ENCODE measurements at regions not wholly inside any gene's neighbourhood (a gene's known extent, or its start where the extent isn't known, plus 50 kb on each side); places are given as distances from the start of the nearest gene placed in this dataset.

DNA sequence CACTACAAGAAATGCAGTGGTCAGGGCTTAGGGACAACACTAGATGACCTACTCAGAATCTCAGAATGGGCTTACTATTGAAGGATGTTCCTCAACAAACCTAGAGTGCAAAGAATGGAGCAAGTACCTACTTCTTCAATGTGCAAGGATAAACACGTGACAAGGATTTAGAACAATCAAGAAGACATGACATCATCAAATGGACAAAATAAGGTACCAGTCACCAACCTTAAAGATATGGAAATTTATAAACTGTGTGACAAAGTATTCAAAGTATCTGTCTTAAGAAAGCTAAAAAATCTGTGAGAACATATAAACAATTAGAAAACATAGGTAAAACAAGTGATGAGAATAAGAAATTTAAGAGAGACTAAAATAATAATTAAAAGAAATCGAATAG, 656.1 kb downstream of the ZWINT start:
- Histone ChIP-seq H3K9me3 (ENCODE audit: insufficient read depth in 2 of 2, low read depth in 1 of 2, low read length in 1 of 2) (no peaks in the 10 kb centered on the region), H3K23ac (ENCODE audit: insufficient read length) (no peak overlapping the region), H3K4me1 (replicated peaks in 1 of 4; ENCODE audit: control insufficient read depth in 3 of 4, insufficient read depth in 4 of 4, low read length in 3 of 4) (no peaks in the 10 kb centered on the region), H3K27ac (ENCODE audit: low read depth, low read length) (no peak overlapping the region), H2BK15ac (ENCODE audit: low read length) (no peak overlapping the region), H3K79me1 (ENCODE audit: low read depth, low read length) (no peaks in the 10 kb centered on the region), H3K18ac (ENCODE audit: extremely low read depth, low read length) (no peak overlapping the region), H3K79me2 (ENCODE audit: control insufficient read depth in 1 of 2, insufficient read depth in 2 of 2, low read length in 2 of 2) (no peaks in the 10 kb centered on the region), H4K20me1 (replicated peaks in 1 of 2; ENCODE audit: control insufficient read depth in 1 of 2, insufficient read depth in 2 of 2, low read length in 2 of 2) (no peaks in the 10 kb centered on the region), H3K14ac (ENCODE audit: insufficient read length) (no peak overlapping the region), H3K9ac (replicated peaks in 1 of 4; ENCODE audit: extremely low read depth in 1 of 4, low read depth in 3 of 4, low read length in 3 of 4) (no peak overlapping the region), H3K27me3 (replicated peaks in 1 of 4; ENCODE audit: control insufficient read depth in 3 of 4, extremely low read depth in 1 of 4, insufficient read depth in 3 of 4, low read length in 3 of 4) (peaks cover 0 to 1% (median 0%) of the 10 kb centered on the region in 4 experiments; a peak in 1 of 7 replicates), H2BK12ac (ENCODE audit: low read depth, low read length) (no peak overlapping the region), H4K5ac (ENCODE audit: insufficient read length, low read depth, low read length) (no peak overlapping the region), H2BK120ac (replicated peaks; ENCODE audit: low read depth, low read length) (no peak overlapping the region), H2BK5ac (ENCODE audit: low read depth, low read length) (no peak overlapping the region), H3K4ac (replicated peaks; ENCODE audit: insufficient read length, low read depth, low read length) (no peak overlapping the region), H2AFZ (ENCODE audit: low read length) (no peak overlapping the region), H2BK20ac (ENCODE audit: low read length) (no peak overlapping the region), H3K4me3 (ENCODE audit: extremely low read depth in 1 of 4, insufficient read depth in 2 of 4, low read depth in 3 of 4, low read length in 4 of 4) (no peak overlapping the region), H3K23me2 (ENCODE audit: low read depth, low read length) (no peaks in the 10 kb centered on the region), H4K8ac (ENCODE audit: extremely low read depth, insufficient read depth, low read length) (no peak overlapping the region), H4K91ac (replicated peaks; ENCODE audit: insufficient read length, low read length) (no peak overlapping the region), H2AK5ac (ENCODE audit: low read depth, low read length) (no peak overlapping the region), H3K56ac (replicated peaks; ENCODE audit: insufficient read length, low read depth, low read length) (no peak overlapping the region), H3K4me2 (ENCODE audit: insufficient read depth in 1 of 2, low read depth in 2 of 2, low read length in 2 of 2) (no peak overlapping the region), H3K36me3 (ENCODE audit: control insufficient read depth in 2 of 4, insufficient read depth in 4 of 4, low read length in 3 of 4) (no peaks in the 10 kb centered on the region)
- 96 to 100% methylated on average over 1 to 2 of the region's 2 CpGs for WGBS, 2 experiments (ENCODE audit: extremely low coverage in 1 of 2, insufficient coverage in 1 of 2, insufficient read length in 1 of 2, insufficient replicate concordance in 2 of 2, low coverage in 1 of 2, low lambda C conversion rate in 2 of 2, missing lambda C conversion rate in 1 of 2)
- no peak for FAIRE-seq
- POLR2A ChIA-PET (ENCODE audit: partially characterized antibody) = no interaction called here
- CTCF ChIA-PET (ENCODE audit: partially characterized antibody) = no interaction called here
- no peak for DNase-seq (ENCODE audit: low read depth in 1 of 2, low spot score in 2 of 2)
- no peak for TF ChIP-seq POLR2AphosphoS5 (IDR thresholded peaks at IDR 0.05; ENCODE audit: low read depth, low read length)
- TF ChIP-seq JUND (IDR thresholded peaks at IDR 0.05; ENCODE audit: low read length) = no peak
- TF ChIP-seq, protein P1, sequence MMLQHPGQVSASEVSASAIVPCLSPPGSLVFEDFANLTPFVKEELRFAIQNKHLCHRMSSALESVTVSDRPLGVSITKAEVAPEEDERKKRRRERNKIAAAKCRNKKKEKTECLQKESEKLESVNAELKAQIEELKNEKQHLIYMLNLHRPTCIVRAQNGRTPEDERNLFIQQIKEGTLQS (IDR thresholded peaks at IDR 0.05; ENCODE audit: insufficient read depth, low read depth, low read length) = no peak
- TF ChIP-seq RBBP5 (IDR thresholded peaks at IDR 0.05; ENCODE audit: borderline replicate concordance, low read depth, low read length) = no peak
- TF ChIP-seq GABPA (IDR thresholded peaks at IDR 0.05; ENCODE audit: borderline replicate concordance, insufficient read depth, low read length) = no peak
- no peak for TF ChIP-seq RNF2 (IDR thresholded peaks at IDR 0.05; ENCODE audit: borderline replicate concordance, low read depth, low read length, missing control alignments, poor library complexity, severe bottlenecking)
- no peak for TF ChIP-seq CEBPB (IDR thresholded peaks at IDR 0.05; ENCODE audit: low read depth, low read length)
- no peak for TF ChIP-seq SUZ12 (IDR thresholded peaks at IDR 0.05; ENCODE audit: low read length)

Data from H1 (cell line).